ENCODE measurements at regions not wholly inside any gene's neighbourhood (a gene's known extent, or its start where the extent isn't known, plus 50 kb on each side); places are given as distances from the start of the nearest gene placed in this dataset.

DNA sequence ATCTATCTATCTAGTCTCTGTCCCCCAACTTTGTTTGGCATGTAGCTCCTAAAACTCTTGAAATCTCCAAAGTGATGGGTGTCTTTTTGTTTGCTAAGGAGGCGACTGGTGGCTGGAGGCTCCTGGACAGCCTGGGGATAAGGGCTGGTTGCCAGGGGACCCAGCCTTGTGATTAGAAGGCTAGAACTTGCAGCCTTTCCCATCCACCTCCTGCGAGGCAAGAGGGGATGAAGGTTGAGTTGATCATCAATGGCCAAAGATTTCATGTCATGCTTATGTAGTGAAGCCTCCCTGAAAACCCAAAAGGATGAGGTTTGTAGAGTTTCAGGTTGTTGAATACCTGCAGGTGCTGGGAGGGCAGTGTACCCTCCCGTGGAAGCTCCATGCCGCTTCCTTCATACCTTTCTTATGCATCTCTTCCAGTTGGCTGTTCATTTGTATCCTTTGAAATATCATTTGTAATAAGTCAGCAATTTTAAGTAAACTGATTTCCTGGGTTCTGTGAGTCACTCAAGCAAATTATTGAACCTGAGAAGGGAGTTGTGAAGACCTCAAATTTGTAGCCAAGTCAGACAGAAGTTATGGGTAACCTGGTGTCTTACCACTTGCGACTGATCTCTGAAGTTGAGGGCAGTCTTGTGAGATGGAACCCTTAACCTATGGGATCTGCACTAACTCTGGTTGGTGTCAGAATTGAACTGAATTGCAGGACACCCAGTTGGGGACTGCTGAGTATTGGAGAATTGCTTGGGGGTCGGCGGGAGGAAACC is 202.4 kb downstream of the SEC14L1 start:
- DNase-seq = no peak

DNA sequence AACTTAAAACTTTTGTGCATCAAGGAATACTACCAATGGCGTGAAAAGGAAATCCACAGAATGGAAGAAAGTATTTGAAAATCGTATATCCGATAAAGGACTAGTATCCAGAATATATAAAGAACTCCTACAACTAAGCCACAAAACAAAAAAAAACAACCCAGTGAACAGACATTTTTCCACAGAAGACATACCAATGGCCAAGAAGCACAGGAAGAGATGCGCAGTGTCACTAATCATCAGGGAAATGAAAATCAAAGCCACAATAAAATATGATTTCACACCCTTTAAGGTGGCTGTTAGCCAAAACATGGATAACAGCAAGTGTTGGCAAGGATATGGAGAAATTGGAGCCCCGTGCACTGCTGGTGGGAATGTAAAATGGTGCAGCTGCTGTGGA is 203.3 kb downstream of the SEC14L1 start:
- DNase-seq = no peak

GRCh38 chr17:77345260-77345910 is 204.6 kb downstream of the SEC14L1 start:
- no peak for DNase-seq

DNA sequence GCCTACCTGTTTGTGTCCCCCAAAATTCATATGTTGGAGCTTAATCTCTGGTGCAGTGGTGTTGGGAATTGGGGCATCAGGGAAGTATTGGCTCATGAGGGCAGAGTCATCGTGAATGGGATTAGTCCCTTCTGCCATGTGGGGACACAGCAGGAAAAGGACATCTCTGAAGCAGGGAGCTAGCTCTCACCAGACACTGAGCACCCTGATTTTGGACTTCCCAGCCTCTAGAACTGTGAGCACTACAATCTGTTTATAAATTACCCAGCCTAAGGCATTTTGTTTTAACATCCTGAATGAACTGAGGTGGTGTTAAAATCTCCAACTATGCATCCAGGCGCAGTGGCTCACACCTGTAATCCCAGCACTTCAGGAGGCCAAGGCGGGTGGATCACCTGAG is 206.0 kb downstream of the SEC14L1 start:
- no peak for DNase-seq

DNA sequence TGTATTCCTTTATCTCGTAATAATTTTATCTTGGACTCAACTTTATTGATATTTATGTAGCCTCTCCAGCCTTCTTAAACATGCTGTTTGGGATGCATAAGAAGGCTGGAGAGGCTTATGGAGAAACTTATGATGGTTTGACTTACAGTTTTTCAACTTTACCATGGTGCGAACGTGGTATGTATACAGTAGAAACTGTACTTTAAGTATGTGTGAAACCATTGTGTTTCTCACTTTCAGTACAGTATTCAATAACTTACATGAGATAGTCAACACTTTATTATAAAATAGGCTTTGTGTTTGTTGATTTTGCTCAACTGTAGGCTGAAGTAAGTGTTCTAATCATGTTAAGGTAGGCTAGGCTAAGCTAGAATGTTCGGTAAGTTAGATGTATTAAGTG is 206.8 kb downstream of the SEC14L1 start:
- no peak for DNase-seq

- no peak for DNase-seq
These were observed 209.4 kb downstream of the SEC14L1 start for GRCh38 chr17:77349976-77350830.

DNA sequence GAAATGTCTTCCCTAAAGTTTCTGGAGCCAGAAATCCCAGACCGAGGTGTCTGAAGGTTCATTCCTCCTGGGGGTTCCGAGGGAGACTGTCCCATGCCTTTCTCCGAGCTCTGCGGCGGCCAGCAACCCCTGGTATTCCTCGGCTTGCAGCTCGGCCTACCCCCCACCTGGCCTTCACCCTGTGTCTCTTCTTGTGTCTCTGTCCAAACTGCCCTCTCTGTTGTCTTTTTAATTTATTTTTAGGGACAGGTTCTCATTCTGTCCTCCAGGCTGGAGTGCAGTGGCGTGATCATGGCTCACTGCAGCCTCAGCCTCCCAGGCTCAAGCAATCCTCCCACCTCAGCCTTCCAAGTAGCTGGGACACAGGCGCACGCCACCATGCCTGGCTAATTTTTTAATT is 211.7 kb downstream of the SEC14L1 start:
- no peak for DNase-seq

DNA sequence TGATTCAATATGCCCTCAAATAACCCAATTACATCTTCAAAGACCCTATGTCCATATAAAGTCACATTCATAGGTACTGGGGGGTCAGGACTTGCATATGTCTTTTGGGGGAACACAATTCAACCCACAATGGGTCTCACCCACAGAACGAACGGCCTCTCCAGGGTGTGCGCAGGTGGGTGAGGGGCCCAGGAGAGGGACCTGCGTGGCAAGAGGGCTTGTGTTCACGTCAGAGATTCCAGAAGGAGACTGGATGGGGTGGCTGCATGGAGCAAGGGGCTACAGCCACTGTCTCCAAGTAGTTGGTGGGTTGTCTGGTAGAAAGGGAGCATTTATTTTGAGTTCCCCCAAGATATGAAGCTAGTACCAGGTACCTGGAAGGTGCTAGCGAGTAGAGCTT is 212.2 kb downstream of the SEC14L1 start:
- DNase-seq = no peak

GRCh38 chr17:77353684-77354419 is 213.1 kb downstream of the SEC14L1 start:
- DNase-seq = no peak

DNA sequence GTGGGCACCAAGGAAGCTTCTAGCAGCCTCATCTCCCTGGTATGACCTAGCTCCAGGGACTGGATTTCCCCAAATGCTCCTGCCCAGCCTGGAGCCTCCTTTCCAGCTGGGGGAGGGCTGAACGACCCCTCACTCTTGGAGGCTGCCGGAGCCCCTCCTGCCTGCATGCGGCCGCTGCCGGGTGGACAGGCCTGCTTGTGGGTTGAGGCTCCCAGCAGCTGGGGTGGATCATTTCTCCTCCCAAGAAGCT is 213.6 kb downstream of the SEC14L1 start:
- no peak for DNase-seq

DNA sequence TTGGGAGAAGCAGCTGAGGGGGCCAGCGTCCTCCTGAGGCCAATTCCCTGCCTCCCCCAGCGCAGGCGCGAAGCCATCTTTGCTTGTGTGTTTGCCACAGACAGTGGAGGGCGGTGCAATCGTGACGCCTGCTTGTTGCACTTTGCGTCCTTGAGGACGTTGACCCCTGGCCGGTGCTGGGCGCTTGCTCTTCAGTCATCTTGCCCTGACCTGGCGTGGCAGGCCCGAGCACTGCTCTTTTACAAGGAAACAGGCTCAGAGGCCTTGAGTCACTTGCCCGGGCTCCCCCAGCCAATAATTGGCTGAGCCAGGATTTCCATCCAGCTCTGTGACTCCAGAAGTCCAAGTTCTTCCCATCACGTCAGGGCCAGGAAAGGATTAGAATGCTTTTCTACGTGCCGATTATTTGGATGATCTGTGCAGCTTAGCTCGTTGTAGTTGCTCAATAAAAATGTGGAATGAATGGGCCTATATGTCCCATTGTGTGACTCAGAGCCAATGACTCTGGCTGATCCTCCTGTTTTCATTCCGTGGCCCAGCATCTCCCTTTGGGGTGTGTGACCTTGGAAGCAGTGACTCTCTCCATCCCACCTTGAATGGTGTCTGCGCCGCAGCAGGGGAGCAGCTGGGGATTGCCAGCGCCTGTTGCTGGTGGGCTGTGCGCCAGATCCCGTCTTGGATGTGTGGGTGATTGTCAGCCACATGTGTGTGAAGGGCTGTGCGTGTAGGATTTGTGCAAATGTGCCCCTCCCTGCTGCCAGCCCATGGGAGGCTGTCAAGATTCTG is 214.1 kb downstream of the SEC14L1 start:
- DNase-seq = no peak

DNA sequence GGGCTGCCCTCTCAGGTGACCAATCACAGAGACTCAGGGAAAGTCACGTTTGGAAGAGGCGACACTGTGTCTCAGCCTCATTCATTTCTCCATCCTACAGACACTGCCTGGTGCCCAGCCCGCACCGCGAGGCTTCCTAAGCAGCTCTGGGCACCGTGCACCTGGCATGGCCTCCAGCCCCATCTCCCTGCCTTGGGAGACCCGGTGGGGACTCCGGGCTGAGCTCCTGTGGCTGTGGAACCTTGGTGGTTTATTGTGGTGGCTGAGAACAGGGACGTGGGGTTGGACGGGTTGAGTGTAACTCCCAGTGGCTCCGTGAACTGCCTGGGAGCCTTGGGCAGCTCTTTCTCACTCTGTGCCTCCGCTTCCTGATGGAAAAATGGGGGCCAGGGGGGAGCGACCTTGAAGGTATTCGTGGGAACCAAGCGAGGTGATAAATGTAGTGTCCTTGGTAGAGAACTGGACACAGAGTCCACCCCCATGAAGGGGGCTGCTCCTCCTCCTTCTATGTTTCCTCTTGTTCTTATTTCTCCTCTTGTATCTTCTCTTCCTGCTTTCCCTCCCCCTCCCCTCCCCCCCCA is 215.4 kb downstream of the SEC14L1 start:
- no peak for DNase-seq

- no peak for DNase-seq
These were observed 216.0 kb downstream of the SEC14L1 start for GRCh38 chr17:77356690-77357201.

DNA sequence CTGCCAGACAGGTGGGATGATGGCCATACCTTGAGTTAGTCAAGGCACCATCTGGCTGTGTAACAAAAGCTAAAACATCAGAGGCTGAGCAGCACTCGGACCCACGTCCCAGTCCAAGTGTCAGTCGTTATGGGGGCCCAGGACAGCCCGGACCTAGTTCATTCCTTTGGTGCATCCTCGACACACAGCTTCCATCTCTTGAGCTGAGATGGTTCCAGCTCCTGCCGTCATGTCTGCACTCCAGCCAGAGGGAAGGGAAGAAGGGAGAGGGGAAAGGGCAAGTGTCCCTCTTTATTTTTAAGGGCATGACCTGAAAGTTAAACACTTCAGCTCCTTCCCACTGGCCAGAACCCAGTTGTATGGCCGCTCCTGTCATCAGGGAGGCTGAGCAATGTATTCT is 218.0 kb downstream of the SEC14L1 start:
- no peak for DNase-seq

DNA sequence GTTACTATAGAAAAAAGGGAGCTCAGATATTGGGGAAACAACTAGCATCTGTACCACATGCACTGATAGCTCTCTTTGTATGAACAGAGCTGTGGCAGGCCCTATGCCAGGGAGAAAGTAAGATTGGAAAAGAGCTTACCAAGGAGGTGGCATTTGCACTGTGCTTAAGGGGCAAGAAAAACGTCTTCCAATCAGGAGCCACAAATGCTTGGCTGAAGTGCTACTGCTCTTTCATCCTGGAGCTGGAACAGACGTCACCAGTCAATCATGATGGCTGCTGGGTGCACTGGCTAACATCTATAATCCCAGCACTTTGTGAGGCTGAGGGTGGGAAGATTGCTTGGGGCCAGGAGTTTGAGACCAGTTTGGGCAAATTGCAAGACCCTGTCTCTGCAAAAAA is 218.5 kb downstream of the SEC14L1 start:
- DNase-seq = no peak

GRCh38 chr17:77361986-77362620 is 221.3 kb downstream of the SEC14L1 start:
- no peak for DNase-seq

DNA sequence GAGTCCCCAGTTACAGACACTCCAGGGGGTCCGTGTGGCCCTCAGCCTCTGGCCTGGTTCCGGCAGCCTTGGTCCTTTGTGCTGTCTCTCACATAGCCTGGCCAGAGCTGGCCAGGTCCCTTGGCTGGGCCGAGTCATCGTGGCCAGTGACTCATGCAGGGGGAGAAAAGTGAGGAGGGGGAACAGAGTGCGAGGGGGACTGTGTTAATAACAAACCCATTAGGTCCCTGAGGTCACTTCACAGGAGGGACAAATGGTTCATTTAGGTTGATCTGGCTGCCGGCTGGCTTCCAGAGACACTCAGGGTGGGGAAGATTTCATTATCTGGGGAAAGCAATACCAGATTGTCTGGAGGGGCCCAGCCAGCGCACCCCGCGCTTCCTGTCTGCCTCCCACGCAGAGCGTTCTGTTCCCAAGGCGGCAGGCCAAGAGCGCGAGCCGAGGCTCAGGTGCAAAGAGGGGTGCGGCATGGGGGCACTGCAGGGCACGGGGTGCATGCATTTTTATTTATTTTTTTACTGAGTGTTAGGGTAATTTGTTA is 223.1 kb downstream of the SEC14L1 start:
- DNase-seq = peak; percentile 45

DNA sequence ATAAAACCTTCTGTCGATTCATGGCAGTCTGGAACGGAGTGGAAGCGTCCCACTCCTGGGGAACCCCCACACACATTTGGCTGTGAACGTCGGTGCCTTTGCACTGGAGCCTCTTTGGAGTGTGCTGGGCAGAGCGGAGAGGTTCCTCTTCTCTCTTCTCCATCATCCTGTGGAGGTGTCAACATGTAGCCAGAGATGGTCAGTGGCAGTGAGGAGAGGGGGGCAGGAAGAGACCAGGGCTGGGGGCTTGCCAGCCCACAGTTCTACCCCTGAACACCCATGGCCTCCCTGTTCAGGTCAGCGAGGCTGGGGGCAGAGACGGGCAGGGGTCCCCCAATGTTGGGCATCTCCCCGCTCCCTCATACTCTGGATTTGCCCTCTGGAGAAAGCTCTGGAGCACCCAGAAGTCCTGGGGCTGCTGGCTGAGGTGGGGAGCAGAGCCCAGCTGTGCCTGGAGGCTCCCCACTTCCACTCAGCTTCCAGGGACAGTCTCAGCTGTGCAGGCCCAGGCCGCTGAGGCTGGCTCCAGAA is 223.7 kb downstream of the SEC14L1 start:
- no peak for DNase-seq

GRCh38 chr17:77364941-77365583 is 224.3 kb downstream of the SEC14L1 start:
- no peak for DNase-seq

GRCh38 chr17:77365584-77366186 is 224.9 kb downstream of the SEC14L1 start:
- peak; percentile 13 for DNase-seq
